ENCODE measurements at regions not wholly inside any gene's neighbourhood (a gene's known extent, or its start where the extent isn't known, plus 50 kb on each side); places are given as distances from the start of the nearest gene placed in this dataset.

GRCh38 chr6:82085701-82086100 lies 161.8 kb downstream of the IBTK start:
- Histone ChIP-seq H3K9ac (replicated peaks; ENCODE audit: extremely low read depth, insufficient read depth, low read length) (no peak overlapping the region), H3K27ac (ENCODE audit: insufficient read depth, low read depth, low read length) (no peak overlapping the region), H3K4me3 (replicated peaks in 1 of 3; ENCODE audit: insufficient read depth in 1 of 3, low read depth in 1 of 3, low read length in 3 of 3) (no peak overlapping the region), H4K20me1 (replicated peaks; ENCODE audit: control insufficient read depth, extremely low read depth, insufficient read depth, low read length) (no peaks in the 10 kb centered on the region), H2AFZ (ENCODE audit: low read depth, low read length) (no peak overlapping the region), H3K4me1 (ENCODE audit: control insufficient read depth, extremely low read depth, insufficient read depth, low read length) (no peaks in the 10 kb centered on the region), H3K36me3 (ENCODE audit: control insufficient read depth in 2 of 2, extremely low read depth in 1 of 2, insufficient read depth in 2 of 2, low read length in 2 of 2) (no peaks in the 10 kb centered on the region), H3K9me1 (replicated peaks; ENCODE audit: control insufficient read depth, extremely low read depth, insufficient read depth, low read length) (no peaks in the 10 kb centered on the region), H3K79me2 (ENCODE audit: control insufficient read depth, insufficient read depth, low read length) (no peaks in the 10 kb centered on the region), H3K9me3 (replicated peaks; ENCODE audit: control insufficient read depth, insufficient read depth, low read length) (no peaks in the 10 kb centered on the region), H3K27me3 (ENCODE audit: control insufficient read depth in 2 of 2, insufficient read depth in 2 of 2, low read length in 2 of 2) (no peaks in the 10 kb centered on the region), H3K4me2 (ENCODE audit: insufficient read depth, low read length) (no peak overlapping the region)
- DNase-seq (ENCODE audit: low read depth, low spot score) (no peak), FAIRE-seq (no peak)
- TF ChIP-seq FOS (IDR thresholded peaks at IDR 0.05; ENCODE audit: borderline replicate concordance, insufficient read depth, low read length) (no peak), EZH2 (IDR thresholded peaks at IDR 0.05; ENCODE audit: borderline replicate concordance, low read depth, low read length, severe bottlenecking) (no peak), JUN (IDR thresholded peaks at IDR 0.05; ENCODE audit: borderline replicate concordance, insufficient read depth, insufficient read length, low read depth) (no peak), GATA2 (IDR thresholded peaks at IDR 0.05; ENCODE audit: insufficient read depth, insufficient read length, low read depth, low read length) (no peak), POLR2A (IDR thresholded peaks at IDR 0.05; ENCODE audit: low read depth, low read length) (no peak), MAX (IDR thresholded peaks at IDR 0.05; ENCODE audit: insufficient read depth, insufficient read length) (no peak), CTCF (IDR thresholded peaks at IDR 0.05; ENCODE audit: extremely low read depth in 1 of 2, insufficient read depth in 1 of 2, low read depth in 1 of 2, low read length in 2 of 2) (no peak), MYC (IDR thresholded peaks at IDR 0.05; ENCODE audit: low read depth, low read length) (no peak), POLR2AphosphoS5 (IDR thresholded peaks at IDR 0.05; ENCODE audit: insufficient read depth, low read depth, low read length) (no peak)
- no TSS peak for BruUV-seq (replicated peaks)
- intact Hi-C loops (cut with micrococcal nuclease) (no loop called here), dilution Hi-C loops (cut with MboI; ENCODE audit: extremely low pct_ligation_motif_present, low sequenced_read_pairs) (no loop called here)
- ChIA-PET CTCF (interaction anchor here (1.0 kb wide), 1 partner anchor 9 kb away, joined by 4 read pairs; no protein-coding TSS in a partner anchor), POLR2A (no interaction called here)

All from endothelial cell of umbilical vein (primary cell).